GM12878 (cell line): ENCODE measurements at regions not wholly inside any gene's neighbourhood (a gene's known extent, or its start where the extent isn't known, plus 50 kb on each side); places are given as distances from the start of the nearest gene placed in this dataset.

Experiments
- ATAC-seq: fragments of 200-7000 bp; cut with Tn5 transposase; 3 replicates; pipeline ENCODE4 v1.9.1; 2020; ENCODE audit warnings: mild to moderate bottlenecking, moderate library complexity
- BruUV-seq: library from RNA; stranded (reverse); fragments of 400-500 nt; replicated peaks from 2 replicates; lab custom pipeline; 2021; lab: Mats Ljungman, UMichigan
- CTCF ChIA-PET: fragments of 300-600 bp; sonication (Branson Sonifier 250); formaldehyde crosslinking; extraction: SDS; loops from one replicate; lab custom pipeline; 2021; ENCODE audit warnings: inconsistent platforms; lab: Yijun Ruan, JAX
- POLR2A ChIA-PET: fragments of 350-600 bp; formaldehyde crosslinking; extraction: SDS; loops from one replicate; lab custom pipeline; 2021; ENCODE audit warnings: inconsistent platforms; lab: Charles Lee
- RAD21 ChIA-PET: fragments of 300-600 bp; sonication (Branson Sonifier 250); formaldehyde crosslinking; loops from one replicate; lab custom pipeline; 2023; ENCODE audit warnings: antibody characterized with exemption; ENCODE audit not compliant: unreplicated experiment; lab: Charles Lee
- SMC1A ChIA-PET: fragments of 300-600 bp; sonication (Branson Sonifier 250); formaldehyde crosslinking; loops from one replicate; lab custom pipeline; 2023; ENCODE audit not compliant: unreplicated experiment, uncharacterized antibody; lab: Charles Lee
- DNase-seq: peaks from one replicate; pipeline ENCODE4 v3.0.0-alpha.2; 2011; ENCODE audit warnings: low read depth, low spot score
- FAIRE-seq: peaks from 3 replicates; lab custom pipeline; 2011; peaks lifted over from hg19 to GRCh38; lab: Jason Lieb, UNC
- H2AFZ ChIP-seq: 2 replicates; pipeline ENCODE4 v1.6.0; 2011; ENCODE audit warnings: low read depth, low read length, control low read depth; ENCODE audit not compliant: control insufficient read depth
- H3K27ac ChIP-seq: 2 replicates; pipeline ENCODE4 v1.5.1; 2011; ENCODE audit warnings: control low read depth; ENCODE audit not compliant: control insufficient read depth, insufficient read depth
- H3K27me3 ChIP-seq, 2 experiments: replicated peaks in 1 of 2; 2 replicates each; pipeline versions ENCODE4 v1.6.0 to v1.6.1; 2011; ENCODE audit warnings: low read length in 1 of 2; ENCODE audit not compliant: control insufficient read depth in 2 of 2, insufficient read depth in 2 of 2
- H3K36me3 ChIP-seq, 2 experiments: 2 replicates each; pipeline ENCODE4 v1.5.1; 2011; ENCODE audit warnings: low read length in 1 of 2; ENCODE audit not compliant: control insufficient read depth in 2 of 2, insufficient read depth in 2 of 2
- H3K4me1 ChIP-seq: 2 replicates; pipeline ENCODE4 v1.6.1; 2011; ENCODE audit warnings: mild to moderate bottlenecking, low read length, moderate library complexity, mixed read lengths; ENCODE audit not compliant: control insufficient read depth, insufficient read depth
- H3K4me2 ChIP-seq: 2 replicates; pipeline ENCODE4 v1.6.0; 2011; ENCODE audit warnings: control low read depth; ENCODE audit not compliant: control insufficient read depth, insufficient read depth
- H3K4me3 ChIP-seq: fragments of 200-600 bp; sonication (generic); 2 replicates; pipeline ENCODE4 v1.5.1; 2016
- H3K79me2 ChIP-seq: 2 replicates; pipeline ENCODE4 v1.6.0; 2011; ENCODE audit warnings: low read length; ENCODE audit not compliant: control insufficient read depth, insufficient read depth
- H3K9ac ChIP-seq: 2 replicates; pipeline ENCODE4 v1.8.0; 2011; ENCODE audit warnings: low read length, control low read depth, mixed read lengths; ENCODE audit not compliant: control insufficient read depth, insufficient read depth
- H3K9me3 ChIP-seq: replicated peaks from 3 replicates; pipeline ENCODE4 v1.5.1; 2011; ENCODE audit warnings: mild to moderate bottlenecking, low read length; ENCODE audit not compliant: control insufficient read depth, insufficient read depth
- H4K20me1 ChIP-seq: 2 replicates; pipeline ENCODE4 v1.6.0; 2011; ENCODE audit not compliant: control insufficient read depth, insufficient read depth
- ATF3 ChIP-seq: IDR thresholded peaks from 2 replicates; pipeline ENCODE4 v1.6.1; 2011; ENCODE audit warnings: low read depth, mild to moderate bottlenecking, low read length, moderate library complexity, borderline replicate concordance; ENCODE audit errors: extremely low read depth
- BRCA1 ChIP-seq: IDR thresholded peaks from 2 replicates; pipeline ENCODE4 v1.6.1; 2011; ENCODE audit warnings: low read depth, low read length, improper control_type of control experiment
- IRF3 ChIP-seq: fragments of 450-650 bp; IDR thresholded peaks from 2 replicates; pipeline ENCODE4 v1.6.1; 2014; ENCODE audit warnings: mild to moderate bottlenecking
- MAX ChIP-seq: IDR thresholded peaks from 2 replicates; pipeline ENCODE4 v1.6.1; 2012; ENCODE audit warnings: low read depth, low read length, improper control_type of control experiment
- POU2F2 ChIP-seq: IDR thresholded peaks from 3 replicates; pipeline ENCODE4 v1.6.1; 2011; ENCODE audit warnings: low read depth, mild to moderate bottlenecking, low read length, borderline replicate concordance
- RELA ChIP-seq: fragments of 450-650 bp; IDR thresholded peaks from 2 replicates; pipeline ENCODE4 v1.8.0; 2014; ENCODE audit warnings: borderline replicate concordance; ENCODE audit not compliant: partially characterized antibody
- TAF1 ChIP-seq: IDR thresholded peaks from 2 replicates; pipeline ENCODE4 v1.6.1; 2011; ENCODE audit warnings: mild to moderate bottlenecking, low read depth, low read length, borderline replicate concordance
- TCF3 ChIP-seq: IDR thresholded peaks from 2 replicates; pipeline ENCODE4 v1.6.1; 2012; ENCODE audit warnings: low read depth, mild to moderate bottlenecking, low read length, borderline replicate concordance; ENCODE audit not compliant: insufficient read depth
- USF2 ChIP-seq: IDR thresholded peaks from 2 replicates; pipeline ENCODE4 v1.6.1; 2011; ENCODE audit warnings: low read depth, low read length, improper control_type of control experiment, borderline replicate concordance
- ZBTB4 ChIP-seq: fragments of 450-650 bp; formaldehyde crosslinking; IDR thresholded peaks from 2 replicates; pipeline ENCODE4 v1.4.0; 2022; ENCODE audit warnings: mild to moderate bottlenecking, moderate library complexity
- ZNF622 ChIP-seq: fragments of 450-650 bp; IDR thresholded peaks from 2 replicates; pipeline ENCODE4 v1.6.1; 2017; ENCODE audit warnings: mild to moderate bottlenecking, inconsistent platforms
- ZNF687 ChIP-seq: fragments of 450-650 bp; IDR thresholded peaks from 2 replicates; pipeline ENCODE4 v1.6.1; 2017; ENCODE audit warnings: mild to moderate bottlenecking, moderate library complexity
- WGBS: methylation state at CpG from one replicate; pipeline ENCODE4 v1.1.6; 2016; ENCODE audit warnings: low lambda C conversion rate; ENCODE audit not compliant: insufficient replicate concordance, insufficient coverage; ENCODE audit errors: missing lambda C conversion rate; 5-methylcytosine and 5-hydroxymethylcytosine counted together
- in situ Hi-C: fragments of 300-500 bp; cut with MboI; formaldehyde crosslinking; loops from 9 replicates; pipeline ENCODE4 v1.14.3; 2018; ENCODE audit warnings: mixed read lengths
- intact Hi-C: fragments of 100-400 bp; cut with micrococcal nuclease; formaldehyde crosslinking; loops from one replicate; pipeline ENCODE4 v1.14.2; 2022; ENCODE audit not compliant: unreplicated experiment

GRCh38 chr2:22904126-22904684 is 480.8 kb upstream of the KLHL29 start (continued):
- no peak for TF ChIP-seq ZNF687

- Histone ChIP-seq H4K20me1 (no peaks in the 10 kb centered on the region), H3K4me3 (no peak overlapping the region), H2AFZ (no peak overlapping the region), H3K4me1 (no peaks in the 10 kb centered on the region), H3K9ac (no peak overlapping the region), H3K27me3 (peaks cover 0 to 3% of the 10 kb centered on the region in 2 experiments; a peak in 1 of 4 replicates), H3K79me2 (no peaks in the 10 kb centered on the region), H3K36me3 (no peaks in the 10 kb centered on the region), H3K9me3 (no peaks in the 10 kb centered on the region), H3K4me2 (no peak overlapping the region), H3K27ac (no peak overlapping the region)
- ChIA-PET POLR2A (no interaction called here), RAD21 (no interaction called here), SMC1A (no interaction called here), CTCF (interaction anchor here (1.1 kb wide), 1 partner anchor 20 kb away, joined by 3 read pairs; no protein-coding TSS in a partner anchor)
- intact Hi-C loops (no loop called here), in situ Hi-C loops (no loop called here)
- ATAC-seq = no peak
- WGBS = 19% methylated on average over 2 of the region's 2 CpGs
- BruUV-seq = no TSS peak
- no peak for DNase-seq
- no peak for FAIRE-seq
- TF ChIP-seq TCF3 (no peak), USF2 (no peak), RELA (no peak), BRCA1 (no peak), ZNF622 (no peak), MAX (no peak), ATF3 (no peak), TAF1 (no peak), ZBTB4 (CRISPR knock-in tag) (no peak), POU2F2 (no peak), IRF3 (no peak)
Measured at GRCh38 chr2:22907330-22907729, 477.6 kb upstream of the KLHL29 start.
